Gastrocnemius medialis (tissue), 4 donors: ENCODE measurements at regions not wholly inside any gene's neighbourhood (a gene's known extent, or its start where the extent isn't known, plus 50 kb on each side); places are given as distances from the start of the nearest gene placed in this dataset.

Source experiments
- CTCF ChIP-seq, 5 experiments: fragments of 450-650 bp in 3 of 5; fragments of 200-600 bp in 2 of 5; sonication (generic) in 2 of 5; IDR thresholded peaks in 4 of 5; conservative IDR thresholded peaks in 1 of 5; 1 replicate in 4 of 5; 2 replicates in 1 of 5; pipeline ENCODE4 v1.5.1; 2016 to 2019; ENCODE audit warnings: antibody characterized with exemption in 5 of 5, mild to moderate bottlenecking in 3 of 5, moderate library complexity in 3 of 5
- POLR2A ChIP-seq, 2 donors: fragments of 450-650 bp; IDR thresholded peaks; one replicate each; pipeline ENCODE4 v1.6.1; 2017; ENCODE audit warnings: antibody characterized with exemption in 2 of 2, mild to moderate bottlenecking in 2 of 2, moderate library complexity in 2 of 2

- no peak for TF ChIP-seq CTCF (IDR thresholded peaks at IDR 0.05 in 4 of 5, conservative IDR thresholded peaks at IDR 0.05 in 1 of 5)
- TF ChIP-seq POLR2A (IDR thresholded peaks at IDR 0.05), result no peak
Observed at GRCh38 chr2:71887196-71887595, 260.5 kb downstream of the CYP26B1 start.
